ENCODE measurements at regions not wholly inside any gene's neighbourhood (a gene's known extent, or its start where the extent isn't known, plus 50 kb on each side); places are given as distances from the start of the nearest gene placed in this dataset.
"Not testable (repeated sequence)": the region's sequence is repeated elsewhere in the genome, so short reads cannot be mapped to it uniquely, and the experiment has no call there.

DNA sequence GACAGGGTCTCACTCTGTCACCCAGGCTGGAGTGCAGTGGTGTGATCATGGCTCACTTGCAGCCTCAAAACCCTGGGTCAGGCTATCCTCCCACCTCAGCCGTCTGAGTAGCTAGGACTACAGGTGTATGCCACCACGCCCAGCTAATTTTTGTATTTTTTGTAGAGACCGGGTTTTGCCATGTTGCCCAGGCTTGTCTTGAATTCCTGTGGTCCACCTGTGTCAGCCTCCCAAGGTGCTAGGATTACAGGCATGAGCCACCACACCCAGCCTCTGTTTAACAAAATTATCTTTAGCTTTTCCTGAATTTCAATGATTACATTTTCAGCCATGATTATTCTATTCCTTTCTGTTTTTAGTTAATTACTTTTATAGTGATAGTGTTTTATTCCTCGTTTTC lies 255.1 kb upstream of the MGAT5 start:
- TF ChIP-seq, protein P1, sequence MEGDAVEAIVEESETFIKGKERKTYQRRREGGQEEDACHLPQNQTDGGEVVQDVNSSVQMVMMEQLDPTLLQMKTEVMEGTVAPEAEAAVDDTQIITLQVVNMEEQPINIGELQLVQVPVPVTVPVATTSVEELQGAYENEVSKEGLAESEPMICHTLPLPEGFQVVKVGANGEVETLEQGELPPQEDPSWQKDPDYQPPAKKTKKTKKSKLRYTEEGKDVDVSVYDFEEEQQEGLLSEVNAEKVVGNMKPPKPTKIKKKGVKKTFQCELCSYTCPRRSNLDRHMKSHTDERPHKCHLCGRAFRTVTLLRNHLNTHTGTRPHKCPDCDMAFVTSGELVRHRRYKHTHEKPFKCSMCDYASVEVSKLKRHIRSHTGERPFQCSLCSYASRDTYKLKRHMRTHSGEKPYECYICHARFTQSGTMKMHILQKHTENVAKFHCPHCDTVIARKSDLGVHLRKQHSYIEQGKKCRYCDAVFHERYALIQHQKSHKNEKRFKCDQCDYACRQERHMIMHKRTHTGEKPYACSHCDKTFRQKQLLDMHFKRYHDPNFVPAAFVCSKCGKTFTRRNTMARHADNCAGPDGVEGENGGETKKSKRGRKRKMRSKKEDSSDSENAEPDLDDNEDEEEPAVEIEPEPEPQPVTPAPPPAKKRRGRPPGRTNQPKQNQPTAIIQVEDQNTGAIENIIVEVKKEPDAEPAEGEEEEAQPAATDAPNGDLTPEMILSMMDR (IDR thresholded peaks at IDR 0.05) = not testable (repeated sequence)
- not testable (repeated sequence) for TF ChIP-seq ZFX (IDR thresholded peaks at IDR 0.05; ENCODE audit: borderline replicate concordance)

Measured in 22Rv1 (cell line).